Tibial nerve (tissue), 3 donors: ENCODE measurements at regions not wholly inside any gene's neighbourhood (a gene's known extent, or its start where the extent isn't known, plus 50 kb on each side); places are given as distances from the start of the nearest gene placed in this dataset.

Experiments
- CTCF ChIP-seq, 5 experiments: fragments of 200-600 bp in 3 of 5; fragments of 450-650 bp in 2 of 5; sonication (generic) in 3 of 5; IDR thresholded peaks; one replicate each; pipeline ENCODE4 v1.5.1; 2016 to 2019; ENCODE audit warnings: antibody characterized with exemption in 5 of 5, mild to moderate bottlenecking in 3 of 5, moderate library complexity in 2 of 5
- POLR2A ChIP-seq, 2 donors: fragments of 450-650 bp; IDR thresholded peaks; one replicate each; pipeline ENCODE4 v1.6.1; 2017; ENCODE audit warnings: antibody characterized with exemption in 2 of 2, mild to moderate bottlenecking in 2 of 2, moderate library complexity in 2 of 2

GRCh38 chr1:4960782-4961475 lies 306.5 kb downstream of the AJAP1 start:
- no peak for TF ChIP-seq CTCF (IDR thresholded peaks at IDR 0.05)
- no peak for TF ChIP-seq POLR2A (IDR thresholded peaks at IDR 0.05)
